Activated CD8-positive, alpha-beta memory T cell treated with anti-CD3 and anti-CD28 coated beads for 1 hour (primary cell): ENCODE measurements at regions not wholly inside any gene's neighbourhood (a gene's known extent, or its start where the extent isn't known, plus 50 kb on each side); places are given as distances from the start of the nearest gene placed in this dataset.

Source experiments
- DNase-seq, 2 donors: peaks; one replicate each; pipeline ENCODE4 v3.0.0-alpha.2; 2020; ENCODE audit warnings: low read depth in 1 of 2; ENCODE audit errors: extremely low read depth in 1 of 2

DNA sequence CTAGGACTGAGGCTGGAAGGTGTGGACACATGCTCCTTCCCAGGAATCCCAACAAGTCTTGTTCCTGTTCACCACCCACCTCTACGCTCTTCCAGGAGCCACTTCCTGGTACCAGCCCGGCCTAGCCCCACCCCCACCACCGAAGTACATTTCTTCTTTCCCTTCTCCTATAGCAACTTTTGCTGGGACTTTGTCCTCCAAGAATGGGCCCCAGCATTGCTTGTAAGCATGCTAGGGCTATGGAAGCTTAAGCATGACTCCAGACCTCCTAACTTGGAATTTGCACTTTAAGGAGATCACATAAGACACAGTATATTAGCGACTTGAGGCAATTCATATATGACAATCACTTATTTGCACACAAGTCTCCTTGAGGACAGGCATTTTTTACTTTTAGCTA is 462.0 kb upstream of the ARID1B start:
- no peak for DNase-seq

DNA sequence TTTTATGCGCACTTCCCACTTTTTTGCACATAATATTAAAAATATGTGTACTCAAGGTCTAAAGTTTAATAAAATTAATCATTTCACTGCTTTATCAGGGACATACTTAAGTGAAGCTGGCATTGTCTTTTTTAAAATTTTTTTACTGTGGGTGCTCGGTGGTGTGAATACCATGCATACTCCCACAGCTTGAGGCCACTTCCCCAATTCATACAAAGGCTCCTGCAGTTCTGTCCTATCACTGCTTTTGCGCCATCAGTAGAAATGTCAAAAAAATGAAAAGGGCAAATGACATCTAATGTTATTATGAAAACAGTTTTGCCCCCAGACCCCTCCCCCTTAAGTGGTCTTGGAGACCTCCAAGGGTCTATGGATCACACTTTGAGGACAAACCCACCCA is 464.1 kb upstream of the ARID1B start:
- no peak for DNase-seq

GRCh38 chr6:156311291-156311690 is 465.9 kb upstream of the ARID1B start:
- DNase-seq = no peak

GRCh38 chr6:156310701-156311100 is 466.5 kb upstream of the ARID1B start:
- DNase-seq = no peak

DNA sequence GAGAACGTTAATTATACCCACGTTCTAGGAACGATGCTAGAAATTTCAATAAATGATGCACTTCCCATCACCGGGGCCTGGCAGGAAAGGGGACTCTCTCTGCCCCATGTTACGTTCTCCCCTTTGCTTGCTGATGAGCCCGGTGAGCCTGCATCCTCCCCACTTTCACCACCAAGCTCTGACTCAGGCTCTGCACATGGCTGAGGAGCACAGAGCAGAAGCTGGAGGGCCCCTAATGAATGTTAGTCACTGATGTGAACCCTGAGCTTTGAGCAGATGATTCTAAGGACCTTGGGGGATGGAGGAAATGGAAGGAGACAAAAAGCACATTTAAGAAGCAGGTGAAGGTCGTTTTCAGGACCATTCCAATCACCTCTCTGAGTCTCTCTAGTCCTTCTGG is 468.2 kb upstream of the ARID1B start:
- DNase-seq = no peak

GRCh38 chr6:156308604-156309003 is 468.6 kb upstream of the ARID1B start:
- DNase-seq = no peak

- no peak for DNase-seq
Observed at GRCh38 chr6:156306531-156306930, 470.6 kb upstream of the ARID1B start.

- no peak for DNase-seq
Observed at GRCh38 chr6:156283091-156283490, 494.1 kb upstream of the ARID1B start.

DNA sequence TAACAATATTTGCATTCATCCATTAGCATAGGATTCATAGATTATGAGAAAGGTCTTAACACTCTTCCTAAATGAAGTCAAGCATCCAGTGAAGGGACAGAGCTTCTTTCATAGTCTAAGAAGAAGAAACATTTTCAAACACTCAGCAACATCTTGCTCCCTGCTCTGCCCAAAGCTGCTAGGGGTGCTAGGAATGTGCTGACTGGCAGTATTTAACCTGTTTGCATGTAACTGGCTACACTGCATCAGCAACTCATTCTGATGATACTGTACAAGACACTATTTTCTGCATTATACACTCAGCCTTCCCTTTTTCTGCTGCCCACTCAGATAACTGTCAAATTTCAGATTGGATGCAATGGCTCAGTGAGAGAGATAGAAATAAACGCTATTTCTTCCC is 495.1 kb upstream of the ARID1B start:
- DNase-seq = no peak

- no peak for DNase-seq
Observed at GRCh38 chr6:156281266-156281665, 495.9 kb upstream of the ARID1B start.

- no peak for DNase-seq
Observed at GRCh38 chr6:156280065-156280464, 497.1 kb upstream of the ARID1B start.

DNA sequence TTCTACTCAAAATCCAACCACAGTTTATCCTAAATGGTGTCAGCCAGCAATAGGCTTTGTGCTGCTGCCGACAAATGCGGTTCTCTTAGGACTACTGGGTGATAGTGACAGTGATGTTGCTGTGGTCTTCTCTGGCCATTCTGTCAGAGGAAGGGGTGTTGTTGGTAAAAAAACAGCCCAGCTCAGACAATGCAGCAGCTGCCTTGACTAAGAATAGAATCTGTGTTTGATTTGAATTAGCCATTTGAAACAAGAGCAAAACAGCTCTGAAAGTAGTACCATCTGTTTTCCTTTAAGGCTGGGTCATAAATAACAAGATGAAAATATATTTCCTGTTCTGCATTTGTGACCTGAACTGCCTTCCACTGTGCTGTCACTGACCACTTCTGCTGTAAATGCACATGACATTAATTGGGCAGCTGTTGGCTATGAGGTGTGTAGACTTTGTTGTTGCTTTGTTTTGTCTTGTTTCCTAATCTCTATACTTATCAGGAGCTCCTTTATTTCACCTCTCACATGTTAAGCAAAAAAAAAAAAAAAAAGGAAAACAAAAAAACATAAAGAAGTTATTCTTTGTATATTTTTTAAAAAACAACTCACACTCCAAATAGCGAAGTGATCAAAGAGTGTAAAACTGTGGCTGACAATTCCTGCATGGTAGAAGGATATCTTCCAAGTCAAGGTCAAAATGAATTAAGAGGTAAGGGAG is 497.8 kb upstream of the ARID1B start:
- no peak for DNase-seq

GRCh38 chr6:156273065-156273711 is 504.0 kb upstream of the ARID1B start:
- no peak for DNase-seq

- no peak for DNase-seq
Observed at GRCh38 chr6:156269751-156270369, 507.3 kb upstream of the ARID1B start.

DNA sequence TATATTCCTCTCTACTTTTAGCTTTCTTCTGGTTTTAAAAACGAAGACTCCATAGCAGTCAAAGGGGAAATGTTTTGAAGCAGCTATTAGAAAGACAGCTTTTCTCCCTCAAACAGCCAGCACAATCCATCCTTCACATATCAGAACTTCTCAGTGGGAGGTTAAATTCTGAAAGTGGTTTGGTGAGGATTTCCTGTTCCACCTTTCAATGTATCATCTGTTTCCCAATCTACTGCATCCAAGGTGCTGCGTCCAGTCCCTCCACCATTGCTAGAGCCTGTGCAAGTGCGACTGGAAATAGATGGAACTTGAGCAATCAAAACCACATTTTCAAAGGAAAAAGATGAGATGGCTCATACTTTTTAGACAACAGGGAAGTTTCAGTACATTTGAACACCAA is 508.3 kb upstream of the ARID1B start:
- no peak for DNase-seq

DNA sequence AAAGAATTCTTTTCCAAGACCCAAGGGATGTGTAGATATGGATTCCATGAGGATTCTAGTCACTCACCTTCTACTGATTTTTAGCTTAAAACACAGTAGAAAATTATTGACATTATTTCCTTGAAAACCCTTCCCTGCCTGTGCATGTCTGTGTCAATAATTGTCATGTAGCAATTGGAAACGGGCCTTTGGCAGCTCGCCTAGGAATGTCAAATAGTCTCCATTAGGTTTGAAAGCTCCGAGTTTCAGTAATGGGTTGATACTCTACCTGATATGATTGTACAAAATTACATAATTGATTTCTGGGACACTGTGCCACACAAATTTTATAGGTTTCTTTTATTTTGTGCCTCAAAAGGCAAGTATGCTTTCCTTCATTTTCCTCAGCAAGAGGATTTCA is 515.2 kb upstream of the ARID1B start:
- DNase-seq = no peak

DNA sequence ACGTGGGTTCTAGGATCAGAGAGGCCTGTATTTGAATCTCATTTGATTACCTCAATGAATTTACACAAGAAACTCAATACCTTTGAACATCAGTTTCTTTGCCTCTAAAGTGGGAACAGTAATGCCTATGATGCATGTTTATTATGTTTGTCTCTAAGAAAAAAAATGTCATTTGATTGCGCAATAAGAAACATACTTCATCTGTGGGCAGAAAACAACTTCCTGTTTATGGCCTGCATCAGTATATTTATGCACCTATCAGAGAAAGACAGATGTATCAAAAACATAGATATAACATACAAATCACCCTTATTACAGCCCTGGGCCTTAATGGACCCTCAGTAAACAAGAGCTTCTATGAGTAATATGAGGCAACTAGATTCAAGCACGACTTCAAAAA is 516.4 kb upstream of the ARID1B start:
- no peak for DNase-seq

GRCh38 chr6:156258981-156259380 is 518.2 kb upstream of the ARID1B start:
- no peak for DNase-seq

DNA sequence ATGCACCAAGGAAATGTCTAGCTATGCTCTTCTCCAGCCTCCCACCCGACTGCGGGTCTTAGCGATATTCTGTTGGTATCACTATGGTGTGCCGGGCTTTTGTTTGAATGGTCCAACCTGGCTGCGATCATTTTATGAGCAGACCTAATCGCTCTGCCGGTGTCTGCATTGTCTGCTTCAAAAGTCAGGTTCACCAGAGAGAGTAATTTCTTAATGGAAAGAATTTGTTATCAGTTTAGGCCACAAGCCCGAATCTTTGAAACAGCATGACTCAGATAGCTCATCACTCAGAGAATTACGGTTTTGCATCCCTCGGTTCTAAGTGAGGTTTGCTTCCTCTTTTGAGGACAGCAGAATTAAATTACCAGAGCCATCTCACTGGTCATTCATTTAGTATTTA is 521.0 kb upstream of the ARID1B start:
- no peak for DNase-seq

DNA sequence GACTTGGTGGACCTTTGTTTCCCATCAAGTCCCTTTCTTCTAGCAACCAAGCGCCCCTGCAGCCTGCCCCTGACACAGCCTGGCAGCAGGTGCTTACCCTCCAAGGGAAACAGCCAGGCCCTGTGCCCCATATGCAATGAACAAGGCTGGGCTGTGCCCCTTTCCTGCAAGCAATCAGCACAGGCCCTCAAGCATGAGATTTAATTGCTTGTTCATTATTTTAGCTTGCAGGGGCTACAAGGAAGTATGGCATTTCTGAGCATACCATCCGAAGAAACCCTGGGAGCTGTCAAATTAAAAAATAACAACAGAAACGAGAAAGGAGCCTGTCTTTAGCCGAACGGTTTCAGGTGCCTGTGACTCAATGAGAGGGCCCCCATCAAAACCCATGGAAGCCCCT is 522.9 kb upstream of the ARID1B start:
- DNase-seq = no peak

- DNase-seq = no peak
Observed at GRCh38 chr6:156250593-156250992, 526.6 kb upstream of the ARID1B start.

GRCh38 chr6:156242206-156242605 is 535.0 kb upstream of the ARID1B start:
- no peak for DNase-seq
